Chondrocyte (in vitro differentiated cells): ENCODE measurements at regions not wholly inside any gene's neighbourhood (a gene's known extent, or its start where the extent isn't known, plus 50 kb on each side); places are given as distances from the start of the nearest gene placed in this dataset.
A peak's percentile ranks its signal among the peaks of the same experiment; 100 is the strongest.

Experiments
- DNase-seq: peaks from one replicate; pipeline ENCODE4 v3.0.0; 2021; ENCODE audit warnings: mixed read lengths, low spot score
- H3K27ac Mint-ChIP-seq: one replicate; pipeline ENCODE4 v1.8.0; 2021; ENCODE audit warnings: mild to moderate bottlenecking, moderate library complexity, mixed read lengths; ENCODE audit not compliant: unreplicated experiment
- H3K27me3 Mint-ChIP-seq: 2 replicates; pipeline ENCODE4 v1.8.0; 2021; ENCODE audit warnings: low read depth, mixed read lengths
- H3K36me3 Mint-ChIP-seq: 2 replicates; pipeline ENCODE4 v1.8.0; 2021; ENCODE audit warnings: low read depth, mixed read lengths
- H3K4me1 Mint-ChIP-seq: 2 replicates; pipeline ENCODE4 v1.8.0; 2021; ENCODE audit warnings: low read depth, mild to moderate bottlenecking, mixed read lengths
- H3K4me3 Mint-ChIP-seq: one replicate; pipeline ENCODE4 v1.8.0; 2021; ENCODE audit warnings: mild to moderate bottlenecking, moderate library complexity, mixed read lengths; ENCODE audit not compliant: unreplicated experiment
- H3K9me3 Mint-ChIP-seq: 2 replicates; pipeline ENCODE4 v1.8.0; 2021; ENCODE audit warnings: low read depth, mixed read lengths
- CTCF ChIP-seq: fragments of 200-600 bp; sonication (generic); IDR thresholded peaks from 2 replicates; pipeline ENCODE4 v1.5.0; 2021; ENCODE audit warnings: antibody characterized with exemption, mild to moderate bottlenecking, moderate library complexity

- Mint-ChIP-seq H3K9me3 (no peaks in the 10 kb centered on the region), H3K4me3 (no peak overlapping the region), H3K27ac (no peak overlapping the region), H3K36me3 (no peaks in the 10 kb centered on the region), H3K4me1 (no peaks in the 10 kb centered on the region), H3K27me3 (peaks cover 57% of the 10 kb centered on the region)
- TF ChIP-seq CTCF, result no peak
- peak; percentile 65 for DNase-seq
Observed at GRCh38 chr2:242020196-242021004, 150.9 kb downstream of the RTP5 start.

GRCh38 chr2:242022550-242023290 lies 153.2 kb downstream of the RTP5 start:
- H3K4me1 Mint-ChIP-seq, result no peaks in the 10 kb centered on the region
- H3K27me3 Mint-ChIP-seq, result peaks cover 65% of the 10 kb centered on the region
- no peak for TF ChIP-seq CTCF

GRCh38 chr2:242024751-242025355 lies 155.3 kb downstream of the RTP5 start:
- no peak for TF ChIP-seq CTCF
- Mint-ChIP-seq H3K27me3 (peaks cover 65% of the 10 kb centered on the region), H3K9me3 (no peaks in the 10 kb centered on the region), H3K4me1 (no peaks in the 10 kb centered on the region), H3K4me3 (no peak overlapping the region), H3K27ac (no peak overlapping the region), H3K36me3 (no peaks in the 10 kb centered on the region)
- no peak for DNase-seq

More at GRCh38 chr2:242022550-242023290, 153.2 kb downstream of the RTP5 start:
- DNase-seq, result no peak
- Mint-ChIP-seq H3K4me3 (no peak overlapping the region), H3K9me3 (no peaks in the 10 kb centered on the region), H3K36me3 (no peaks in the 10 kb centered on the region), H3K27ac (no peak overlapping the region)

DNA sequence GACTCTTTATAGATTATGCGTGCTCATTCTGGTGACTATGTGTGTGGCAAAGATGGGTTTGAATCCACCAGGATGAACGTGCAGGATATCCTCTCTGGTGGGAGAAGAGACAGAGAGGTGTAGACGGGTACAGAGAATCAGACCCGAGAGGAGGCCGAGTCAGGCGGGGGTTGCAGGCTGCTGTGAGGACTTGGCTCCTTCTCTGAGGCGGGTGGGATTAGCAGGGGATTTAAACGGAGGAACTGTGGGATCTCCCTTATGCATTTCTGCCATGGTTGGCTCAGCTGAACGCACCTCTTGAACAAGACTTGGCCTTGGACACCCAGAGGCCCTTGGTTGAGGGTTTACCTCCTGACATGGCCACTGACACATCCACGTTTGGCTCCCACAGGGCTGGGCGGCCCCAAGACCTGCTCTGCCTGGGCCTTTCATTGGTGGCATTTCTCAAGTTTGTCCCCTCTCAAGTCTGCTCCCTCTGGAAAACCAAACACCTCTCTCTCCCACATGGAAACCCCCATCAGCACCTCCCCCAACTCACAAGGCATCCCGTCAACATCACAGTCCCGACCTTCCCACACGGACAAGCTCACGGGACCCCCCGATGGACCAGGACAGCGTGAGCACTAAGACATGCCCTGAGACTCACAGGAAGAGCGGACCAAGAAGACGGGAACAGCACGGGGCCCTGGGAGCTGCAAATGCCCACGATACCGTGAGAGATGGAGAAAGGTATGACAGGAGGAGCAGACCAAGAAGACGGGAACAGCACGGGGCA lies 158.3 kb downstream of the RTP5 start:
- H3K4me3 Mint-ChIP-seq, result no peak overlapping the region
- H3K4me1 Mint-ChIP-seq, result peaks cover 3% of the 10 kb centered on the region
- peaks cover 67% of the 10 kb centered on the region for H3K27me3 Mint-ChIP-seq
- no peak for DNase-seq
- H3K36me3 Mint-ChIP-seq, result no peaks in the 10 kb centered on the region
- no peak for TF ChIP-seq CTCF
- H3K9me3 Mint-ChIP-seq, result no peaks in the 10 kb centered on the region
- no peak overlapping the region for H3K27ac Mint-ChIP-seq
